B cell (primary cell): ENCODE measurements at regions not wholly inside any gene's neighbourhood (a gene's known extent, or its start where the extent isn't known, plus 50 kb on each side); places are given as distances from the start of the nearest gene placed in this dataset.

Experiments used
- ATAC-seq: fragments of 200-7000 bp; cut with Tn5 transposase; one replicate; pipeline ENCODE4 v1.10.0; 2021; ENCODE audit warnings: low read depth, mild to moderate bottlenecking, moderate number of reproducible peaks, moderate library complexity
- CTCF ChIA-PET: fragments of 350-600 bp; sonication (Branson Sonifier 250); formaldehyde crosslinking; loops from one replicate; lab custom pipeline; 2021; ENCODE audit warnings: antibody characterized with exemption, inconsistent platforms; lab: Charles Lee
- POLR2A ChIA-PET: fragments of 350-600 bp; sonication (Branson Sonifier 250); formaldehyde crosslinking; loops from one replicate; lab custom pipeline; 2021; ENCODE audit warnings: antibody characterized with exemption; lab: Charles Lee
- DNase-seq: peaks from one replicate; pipeline ENCODE4 v3.0.0; 2013
- H2AFZ ChIP-seq: 2 replicates; pipeline ENCODE4 v1.6.1; 2012; ENCODE audit warnings: mild to moderate bottlenecking, low read depth, low read length; ENCODE audit not compliant: insufficient read depth, poor library complexity, severe bottlenecking
- H3K27ac ChIP-seq, 2 donors: 1 replicate in 1 of 2; 2 replicates in 1 of 2; pipeline ENCODE4 v1.5.1; 2012 to 2013; ENCODE audit warnings: low read length in 2 of 2, mild to moderate bottlenecking in 2 of 2, moderate library complexity in 1 of 2
- H3K27me3 ChIP-seq, 4 experiments: fragments of 200-600 bp in 1 of 4; sonication (generic) in 1 of 4; replicated peaks in 1 of 4; 1 replicate in 2 of 4; 2 replicates in 2 of 4; pipeline versions ENCODE4 v1.6.1 to v1.7.0; 2013 to 2016; ENCODE audit warnings: low read length in 3 of 4, mild to moderate bottlenecking in 2 of 4, mixed read lengths in 1 of 4, moderate library complexity in 1 of 4; ENCODE audit not compliant: insufficient read depth in 4 of 4, control insufficient read depth in 3 of 4; ENCODE audit errors: control extremely low read depth in 1 of 4
- H3K36me3 ChIP-seq, 2 experiments: replicated peaks in 1 of 2; 1 replicate in 1 of 2; 2 replicates in 1 of 2; pipeline versions ENCODE4 v1.6.1 to v1.7.1; 2013; ENCODE audit warnings: low read length in 1 of 2; ENCODE audit not compliant: insufficient read depth in 2 of 2, control insufficient read depth in 1 of 2; ENCODE audit errors: control extremely low read depth in 1 of 2, extremely low read depth in 1 of 2
- H3K4me1 ChIP-seq, 2 donors: fragments of 200-600 bp in 1 of 2; sonication (generic) in 1 of 2; 1 replicate in 1 of 2; 2 replicates in 1 of 2; pipeline versions ENCODE4 v1.5.1 to v1.6.1; 2013 to 2017; ENCODE audit warnings: low read length in 2 of 2; ENCODE audit not compliant: control insufficient read depth in 2 of 2, insufficient read depth in 2 of 2
- H3K4me2 ChIP-seq: replicated peaks from 2 replicates; pipeline ENCODE3; 2012; ENCODE audit warnings: mild to moderate bottlenecking, low read depth, low read length; ENCODE audit not compliant: poor library complexity, severe bottlenecking
- H3K4me3 ChIP-seq, 5 experiments: fragments of 200-600 bp in 1 of 5; sonication (generic) in 1 of 5; 1 replicate in 3 of 5; 2 replicates in 2 of 5; pipeline versions ENCODE4 v1.5.1 to v1.7.0; 2011 to 2016; ENCODE audit warnings: low read length in 4 of 5, mild to moderate bottlenecking in 4 of 5, low read depth in 2 of 5, control low read depth in 1 of 5, moderate library complexity in 1 of 5; ENCODE audit not compliant: insufficient read depth in 1 of 5; ENCODE audit errors: control extremely low read depth in 1 of 5, extremely low read depth in 1 of 5
- H3K79me2 ChIP-seq: fragments of 200-600 bp; sonication (generic); one replicate; pipeline ENCODE4 v1.6.0; 2016; ENCODE audit warnings: low read length; ENCODE audit not compliant: control insufficient read depth, insufficient read depth
- H3K9ac ChIP-seq: fragments of 200-600 bp; sonication (generic); 2 replicates; pipeline ENCODE4 v1.6.1; 2017; ENCODE audit warnings: mild to moderate bottlenecking, low read length, moderate library complexity
- H3K9me3 ChIP-seq, 3 donors: one replicate each; pipeline versions ENCODE4 v1.6.1 to v1.7.1; 2013; ENCODE audit warnings: low read length in 2 of 3; ENCODE audit not compliant: control insufficient read depth in 2 of 3, insufficient read depth in 1 of 3; ENCODE audit errors: control extremely low read depth in 1 of 3
- H4K20me1 ChIP-seq: 2 replicates; pipeline ENCODE4 v1.6.0; 2012; ENCODE audit warnings: mild to moderate bottlenecking, low read length; ENCODE audit not compliant: insufficient read depth, control insufficient read depth, poor library complexity, severe bottlenecking
- H3K27ac Mint-ChIP-seq: one replicate; pipeline ENCODE4 v1.8.0; 2021; ENCODE audit warnings: mixed read lengths
- H3K27me3 Mint-ChIP-seq: one replicate; pipeline ENCODE4 v1.8.0; 2021; ENCODE audit warnings: mixed read lengths
- H3K4me1 Mint-ChIP-seq: one replicate; pipeline ENCODE4 v1.8.0; 2021; ENCODE audit warnings: mixed read lengths
- H3K4me3 Mint-ChIP-seq: one replicate; pipeline ENCODE4 v1.8.0; 2021; ENCODE audit warnings: mixed read lengths
- H3K9me3 Mint-ChIP-seq: one replicate; pipeline ENCODE4 v1.8.0; 2022; ENCODE audit warnings: mixed read lengths; ENCODE audit not compliant: insufficient read depth
- EZH2 ChIP-seq: IDR thresholded peaks from 2 replicates; pipeline ENCODE4 v1.6.1; 2012; ENCODE audit warnings: borderline replicate concordance, low read depth, mild to moderate bottlenecking, moderate library complexity, low read length; ENCODE audit not compliant: insufficient read depth, poor library complexity, severe bottlenecking
- WGBS: methylation state at CpG from one replicate; pipeline ENCODE4 v1.1.5; 2013; ENCODE audit warnings: missing lambda C conversion rate; ENCODE audit not compliant: insufficient coverage; 5-methylcytosine and 5-hydroxymethylcytosine counted together
- intact Hi-C: fragments of 100-400 bp; cut with micrococcal nuclease; formaldehyde crosslinking; loops from one replicate; pipeline ENCODE4 v1.10.0; 2022
- TF ChIP-seq, protein P1 (sequence below): fragments of 200-600 bp; IDR thresholded peaks from one replicate; pipeline ENCODE4 v1.8.0; 2022; ENCODE audit warnings: antibody characterized with exemption, mild to moderate bottlenecking

DNA sequence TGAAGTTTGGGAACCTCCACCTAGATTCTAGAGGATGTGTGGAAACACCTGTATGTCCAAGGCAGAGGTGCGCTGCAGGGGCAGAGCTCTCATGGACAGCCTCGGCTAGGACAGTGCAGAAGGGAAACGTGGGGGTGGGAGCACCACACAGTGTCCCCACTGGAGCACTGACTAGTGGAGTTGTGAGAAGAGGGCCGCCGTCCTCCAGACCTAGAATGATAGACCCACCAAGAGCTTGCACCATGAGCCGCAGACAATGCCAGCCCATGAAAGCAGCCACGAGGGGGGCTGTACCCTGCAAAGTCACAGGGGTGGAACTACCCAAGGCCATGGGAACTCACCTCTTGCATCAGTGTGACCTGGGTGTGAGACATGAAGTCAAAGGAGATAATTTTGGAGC lies 274.5 kb upstream of the FMR1 start:
- intact Hi-C loops = no loop called here
- ATAC-seq = no peak
- no peak overlapping the region for H3K27ac Mint-ChIP-seq

DNA sequence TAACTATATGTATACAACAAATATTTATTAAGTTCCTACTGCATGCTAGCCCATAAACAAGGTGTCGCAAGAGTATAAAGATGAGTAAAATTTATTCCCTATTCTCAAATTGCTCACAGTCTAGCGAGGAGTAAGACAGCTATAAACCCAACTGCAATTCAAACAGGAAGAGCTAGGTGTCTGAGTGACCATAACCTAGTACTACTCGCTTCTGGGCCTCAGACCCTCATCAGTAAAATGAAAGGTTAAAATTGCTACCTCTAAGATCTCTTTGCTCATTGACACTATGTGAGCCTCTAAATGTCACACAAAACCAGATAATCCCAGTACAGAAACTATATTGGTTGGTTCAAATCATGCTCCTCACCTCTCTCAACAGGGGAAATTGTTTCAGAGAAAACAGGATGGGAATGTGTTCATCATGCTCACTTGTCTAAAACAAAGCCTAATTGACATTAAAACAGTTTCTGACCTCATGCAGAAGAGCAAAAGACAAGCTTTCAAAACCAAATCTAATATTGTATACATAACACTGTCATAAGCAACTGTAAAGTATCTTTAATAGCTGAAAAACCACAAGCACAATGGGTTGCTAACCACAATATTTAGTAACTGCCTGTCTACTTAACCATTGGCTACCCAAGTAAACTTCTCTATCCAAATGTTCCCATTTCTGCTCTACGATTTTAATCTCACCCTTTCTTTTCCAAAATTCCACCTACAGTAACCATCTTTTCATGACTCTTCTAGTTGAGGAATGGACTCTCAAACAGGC lies 264.6 kb upstream of the FMR1 start:
- TF ChIP-seq EZH2 = no peak
- TF ChIP-seq, protein P1, sequence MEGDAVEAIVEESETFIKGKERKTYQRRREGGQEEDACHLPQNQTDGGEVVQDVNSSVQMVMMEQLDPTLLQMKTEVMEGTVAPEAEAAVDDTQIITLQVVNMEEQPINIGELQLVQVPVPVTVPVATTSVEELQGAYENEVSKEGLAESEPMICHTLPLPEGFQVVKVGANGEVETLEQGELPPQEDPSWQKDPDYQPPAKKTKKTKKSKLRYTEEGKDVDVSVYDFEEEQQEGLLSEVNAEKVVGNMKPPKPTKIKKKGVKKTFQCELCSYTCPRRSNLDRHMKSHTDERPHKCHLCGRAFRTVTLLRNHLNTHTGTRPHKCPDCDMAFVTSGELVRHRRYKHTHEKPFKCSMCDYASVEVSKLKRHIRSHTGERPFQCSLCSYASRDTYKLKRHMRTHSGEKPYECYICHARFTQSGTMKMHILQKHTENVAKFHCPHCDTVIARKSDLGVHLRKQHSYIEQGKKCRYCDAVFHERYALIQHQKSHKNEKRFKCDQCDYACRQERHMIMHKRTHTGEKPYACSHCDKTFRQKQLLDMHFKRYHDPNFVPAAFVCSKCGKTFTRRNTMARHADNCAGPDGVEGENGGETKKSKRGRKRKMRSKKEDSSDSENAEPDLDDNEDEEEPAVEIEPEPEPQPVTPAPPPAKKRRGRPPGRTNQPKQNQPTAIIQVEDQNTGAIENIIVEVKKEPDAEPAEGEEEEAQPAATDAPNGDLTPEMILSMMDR = no peak
- no peaks in the 10 kb centered on the region for H3K4me1 ChIP-seq

More for the DNA sequence above, 274.5 kb upstream of the FMR1 start:
- 95% methylated on average over 4 of the region's 7 CpGs for WGBS
- CTCF ChIA-PET = no interaction called here
- Histone ChIP-seq H3K4me3 (no peak overlapping the region), H3K27ac (no peak overlapping the region), H3K9ac (no peak overlapping the region), H3K4me2 (no peak overlapping the region), H3K4me1 (no peaks in the 10 kb centered on the region), H3K9me3 (no peaks in the 10 kb centered on the region), H2AFZ (no peak overlapping the region), H4K20me1 (no peaks in the 10 kb centered on the region), H3K27me3 (no peaks in the 10 kb centered on the region), H3K79me2 (no peaks in the 10 kb centered on the region), H3K36me3 (no peaks in the 10 kb centered on the region)
- no peak for DNase-seq
- TF ChIP-seq, protein P1 = no peak
- Mint-ChIP-seq H3K9me3 (no peaks in the 10 kb centered on the region), H3K27me3 (no peaks in the 10 kb centered on the region), H3K4me3 (no peak overlapping the region), H3K4me1 (no peaks in the 10 kb centered on the region)
- POLR2A ChIA-PET = no interaction called here

More for the DNA sequence above, 264.6 kb upstream of the FMR1 start:
- H4K20me1 ChIP-seq = no peaks in the 10 kb centered on the region
- no peaks in the 10 kb centered on the region for H3K27me3 ChIP-seq
- ChIA-PET POLR2A (no interaction called here), CTCF (no interaction called here)
- peaks cover 0 to 2% (median 0%) of the 10 kb centered on the region in 3 donors for H3K9me3 ChIP-seq
- no peak overlapping the region for H3K4me3 ChIP-seq
- H2AFZ ChIP-seq = no peak overlapping the region
- H3K9ac ChIP-seq = no peak overlapping the region
- no peak overlapping the region for H3K27ac ChIP-seq
- peaks cover 4% of the 10 kb centered on the region for H3K9me3 Mint-ChIP-seq
- H3K4me2 ChIP-seq = no peak overlapping the region
- no peaks in the 10 kb centered on the region for H3K79me2 ChIP-seq
- ATAC-seq = no peak
- no peak overlapping the region for H3K4me3 Mint-ChIP-seq
- no peak for DNase-seq
- WGBS = no CpG with 5 or more reads among the region's 4 CpGs
- H3K27ac Mint-ChIP-seq = no peak overlapping the region
- intact Hi-C loops = no loop called here
- H3K4me1 Mint-ChIP-seq = no peaks in the 10 kb centered on the region
- no peaks in the 10 kb centered on the region for H3K36me3 ChIP-seq
- no peaks in the 10 kb centered on the region for H3K27me3 Mint-ChIP-seq
